Omental fat pad (tissue), 3 donors: ENCODE measurements at regions not wholly inside any gene's neighbourhood (a gene's known extent, or its start where the extent isn't known, plus 50 kb on each side); places are given as distances from the start of the nearest gene placed in this dataset.

Experiments used
- ATAC-seq: fragments of 150-250 bp; one replicate; pipeline ENCODE4 v1.9.1; 2016; ENCODE audit warnings: mild to moderate bottlenecking, moderate library complexity; ENCODE audit not compliant: low FRiP score
- DNase-seq: peaks from one replicate; pipeline ENCODE4 v3.0.0-alpha.2; 2019; ENCODE audit warnings: low spot score
- CTCF ChIP-seq, 3 donors: fragments of 450-650 bp; IDR thresholded peaks; one replicate each; pipeline ENCODE4 v1.5.1; 2016 to 2017; ENCODE audit warnings: antibody characterized with exemption in 3 of 3, mild to moderate bottlenecking in 3 of 3, moderate library complexity in 2 of 3

- no peak for TF ChIP-seq CTCF (IDR thresholded peaks at IDR 0.05)
- ATAC-seq (no peak), DNase-seq (no peak)
These were observed 281.0 kb downstream of the SAMD5 start for GRCh38 chr6:147789430-147789947.

- TF ChIP-seq CTCF (IDR thresholded peaks at IDR 0.05), result no peak
- ATAC-seq (no peak), DNase-seq (no peak)
These were observed 285.6 kb downstream of the SAMD5 start for GRCh38 chr6:147793871-147794643.

- TF ChIP-seq CTCF (IDR thresholded peaks at IDR 0.05), result no peak
- ATAC-seq, result no peak
These were observed 294.0 kb downstream of the SAMD5 start for GRCh38 chr6:147802459-147802858.

GRCh38 chr6:147805155-147805554 is 296.7 kb downstream of the SAMD5 start:
- ATAC-seq (no peak), DNase-seq (no peak)
- TF ChIP-seq CTCF (IDR thresholded peaks at IDR 0.05), result no peak

More at GRCh38 chr6:147802459-147802858, 294.0 kb downstream of the SAMD5 start:
- DNase-seq, result no peak

- TF ChIP-seq CTCF (IDR thresholded peaks at IDR 0.05), result no peak
- no peak for DNase-seq
- no peak for ATAC-seq
These were observed 298.2 kb downstream of the SAMD5 start for GRCh38 chr6:147806697-147807096.

- DNase-seq, result no peak
- no peak for TF ChIP-seq CTCF (IDR thresholded peaks at IDR 0.05)
- ATAC-seq, result no peak
These were observed 300.1 kb downstream of the SAMD5 start for GRCh38 chr6:147808640-147809039.
